ENCODE measurements at regions not wholly inside any gene's neighbourhood (a gene's known extent, or its start where the extent isn't known, plus 50 kb on each side); places are given as distances from the start of the nearest gene placed in this dataset.

DNA sequence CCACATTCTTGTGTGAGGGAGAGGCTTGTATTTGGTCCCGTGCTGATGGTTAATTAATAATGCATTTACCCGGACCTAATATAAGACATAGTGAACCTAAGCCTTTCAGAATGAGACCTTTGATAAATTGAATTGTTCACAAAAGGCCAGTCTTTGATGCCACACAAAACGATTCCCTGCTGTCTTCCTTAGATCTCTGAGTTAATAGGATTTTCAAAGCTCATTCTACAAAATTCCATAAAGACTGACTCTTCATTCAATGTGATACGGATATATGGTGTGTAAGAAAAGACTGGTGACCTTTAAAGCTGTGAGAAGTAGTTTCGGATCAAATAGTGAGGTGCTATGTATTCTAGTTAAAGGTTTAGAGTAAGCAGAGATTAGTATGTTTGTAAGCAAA, 254.3 kb downstream of the PDHA2 start:
- FAIRE-seq: no peak
- DNase-seq (ENCODE audit: low spot score): no peak

DNA sequence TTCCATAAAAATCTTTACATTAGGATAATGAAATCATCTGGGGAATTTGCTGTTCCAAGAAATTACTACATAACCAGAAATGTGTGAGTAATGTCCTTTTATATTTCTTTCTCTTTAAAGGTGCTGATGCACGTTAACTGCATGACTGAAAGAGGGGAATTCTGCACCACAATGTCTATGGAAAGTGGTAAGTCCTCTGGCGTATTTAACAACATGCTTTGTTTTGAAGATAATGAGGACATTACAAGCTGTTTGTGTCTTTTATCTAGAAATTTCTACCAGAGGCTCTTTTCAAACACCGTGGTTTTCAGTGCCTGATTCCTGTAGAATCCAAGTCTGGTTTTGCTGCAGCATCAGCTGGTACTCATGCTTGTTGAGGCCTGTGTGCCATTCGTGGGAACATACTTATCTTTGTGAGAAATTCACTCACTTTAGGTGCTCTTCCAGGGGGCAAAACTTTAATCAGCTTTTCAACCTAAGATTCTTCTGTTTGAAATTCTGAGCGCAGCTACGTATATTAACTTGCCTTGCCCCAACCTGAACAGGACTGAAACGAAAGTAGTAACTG, 257.2 kb downstream of the PDHA2 start:
- FAIRE-seq (peak; percentile 78), DNase-seq (ENCODE audit: low spot score) (peak; percentile 49)

DNA sequence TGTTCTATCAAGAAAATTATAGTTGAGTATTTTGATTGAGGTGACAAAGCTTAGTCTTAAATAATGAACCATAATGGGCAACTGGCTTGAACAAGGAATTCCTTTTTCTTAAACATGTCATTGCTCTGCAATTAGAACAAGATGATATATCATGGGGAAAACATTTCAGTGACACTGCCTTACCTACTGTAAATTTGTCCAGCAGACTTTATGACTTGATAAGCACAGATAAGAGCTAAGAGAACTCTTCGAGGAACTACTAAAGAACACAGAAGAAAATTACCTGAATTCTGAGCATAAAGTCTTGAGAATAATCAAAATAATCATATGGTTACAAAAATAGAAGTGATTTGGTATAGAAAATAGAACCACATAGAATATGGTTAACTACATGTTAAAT, 257.8 kb downstream of the PDHA2 start:
- FAIRE-seq (no peak), DNase-seq (ENCODE audit: low spot score) (no peak)

DNA sequence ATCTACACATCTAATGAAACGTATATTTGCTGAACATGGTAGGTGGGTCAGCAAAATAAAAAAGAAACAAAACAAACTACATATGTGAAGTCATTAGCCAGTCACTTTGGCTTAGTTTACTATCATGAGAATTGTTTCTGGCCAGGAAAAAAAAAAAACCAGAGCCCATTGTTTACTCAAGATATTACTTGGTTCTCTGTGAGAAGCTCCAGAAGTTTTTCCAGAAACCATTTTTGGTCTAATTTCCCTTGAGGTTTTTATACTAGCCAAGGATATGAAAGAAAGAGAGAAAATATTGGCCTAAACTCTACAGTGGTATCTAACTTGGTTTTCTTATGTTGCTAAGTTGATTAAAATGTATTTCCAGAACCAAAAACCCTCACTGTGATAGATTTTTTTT, 259.1 kb downstream of the PDHA2 start:
- FAIRE-seq: no peak
- DNase-seq (ENCODE audit: low spot score): no peak

DNA sequence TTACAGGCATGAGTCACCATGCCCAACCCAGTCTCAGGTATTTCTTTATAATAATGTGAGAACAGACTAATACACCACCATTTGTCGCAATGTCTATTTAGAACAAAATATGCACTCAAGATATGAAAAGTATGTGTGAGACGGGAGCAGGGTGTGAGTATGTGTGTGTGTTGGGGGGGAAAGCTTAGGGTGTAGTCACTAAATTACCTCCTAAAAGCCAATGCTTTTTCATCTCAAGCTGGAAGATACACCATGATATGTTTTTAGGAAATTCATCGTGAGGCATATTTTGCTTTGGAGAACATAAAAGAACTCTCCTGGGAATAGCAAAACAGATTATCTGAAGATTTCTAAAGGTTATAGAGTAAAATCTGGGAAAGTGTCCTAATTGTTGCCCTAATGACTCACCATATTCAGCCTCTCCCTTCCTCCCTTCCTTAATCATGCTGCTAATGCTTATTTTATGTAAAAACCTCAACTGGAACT, 262.7 kb downstream of the PDHA2 start:
- FAIRE-seq: no peak

DNA sequence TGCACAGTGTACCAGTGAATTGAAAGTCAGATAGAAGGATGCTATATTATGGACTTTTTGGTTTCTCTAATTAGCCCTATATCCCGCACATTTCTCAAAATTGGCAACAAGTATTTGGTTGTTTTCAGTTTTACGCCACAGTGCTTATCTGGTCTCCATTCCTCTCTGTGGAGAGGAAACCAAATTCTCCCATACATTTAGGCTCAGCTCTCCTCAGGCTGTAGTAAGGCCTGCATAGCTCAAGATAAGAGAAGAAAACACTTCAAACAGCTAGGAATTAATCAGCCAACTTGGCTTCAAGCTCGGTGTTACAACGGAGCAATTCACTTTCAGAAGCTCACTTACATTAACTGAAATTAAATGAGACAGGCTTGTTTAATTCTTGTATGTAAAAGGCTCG, 263.2 kb downstream of the PDHA2 start:
- no peak for FAIRE-seq
- DNase-seq (ENCODE audit: low spot score): no peak

More for the DNA sequence above, 262.7 kb downstream of the PDHA2 start:
- no peak for DNase-seq (ENCODE audit: low spot score)

DNA sequence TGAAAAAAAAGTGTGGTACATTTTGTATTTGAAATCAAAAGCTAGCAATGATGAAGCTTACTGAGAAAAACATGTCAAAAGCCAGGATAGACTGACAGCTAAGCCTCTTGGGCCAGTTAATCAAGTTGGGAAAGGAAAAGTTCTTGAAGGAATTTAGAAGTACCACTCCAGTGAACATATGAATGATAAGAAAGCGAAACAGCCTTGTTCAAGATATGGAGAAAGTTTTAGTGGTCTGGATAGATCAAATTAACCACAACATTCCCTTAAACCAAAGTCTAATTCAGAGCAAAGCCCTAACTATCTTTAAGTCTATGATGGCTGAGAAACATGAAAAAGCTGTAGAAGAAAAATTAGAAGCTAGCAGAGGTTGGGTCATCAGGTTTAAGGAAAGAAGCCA, 268.3 kb downstream of the PDHA2 start:
- DNase-seq (ENCODE audit: low spot score) (no peak), FAIRE-seq (no peak)

DNA sequence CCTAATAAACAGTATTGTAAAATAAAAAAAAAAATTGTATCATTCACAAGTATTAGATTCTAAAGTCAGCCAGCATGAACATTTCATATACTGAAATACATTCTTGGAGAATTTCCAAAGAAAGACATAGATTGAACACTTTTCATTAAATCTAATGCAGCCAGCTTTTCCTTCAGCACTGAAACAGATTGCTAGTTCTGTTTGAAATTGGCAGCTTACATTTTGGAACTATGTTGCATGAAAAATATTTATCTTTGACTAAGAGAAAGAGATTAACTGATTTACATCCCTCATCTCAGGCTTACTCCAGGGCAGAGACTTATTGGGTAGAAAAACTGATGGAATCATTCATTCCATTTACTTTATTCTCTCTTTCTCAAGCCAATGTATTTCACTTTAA, 272.7 kb downstream of the PDHA2 start:
- no peak for FAIRE-seq
- DNase-seq (ENCODE audit: low spot score): no peak

DNA sequence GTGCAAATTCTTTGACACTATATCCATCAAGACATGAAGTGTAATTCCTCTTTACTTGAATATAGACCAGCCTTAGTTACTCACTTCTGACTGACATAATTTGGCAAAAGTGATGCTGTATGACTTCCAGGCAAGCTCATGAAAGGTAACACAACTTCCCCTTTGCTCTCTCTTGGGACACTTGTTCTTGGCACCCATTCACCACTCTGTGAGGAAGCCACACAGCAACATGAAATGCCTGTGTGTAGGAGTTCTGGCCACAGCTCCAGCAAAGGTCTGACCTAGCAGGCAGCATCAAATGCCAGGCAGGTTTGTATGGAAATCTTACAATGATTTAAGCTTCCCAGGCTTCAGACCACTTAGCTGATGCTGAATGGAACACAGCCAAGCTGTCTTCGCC, 280.3 kb downstream of the PDHA2 start:
- DNase-seq (ENCODE audit: low spot score) (no peak), FAIRE-seq (no peak)

DNA sequence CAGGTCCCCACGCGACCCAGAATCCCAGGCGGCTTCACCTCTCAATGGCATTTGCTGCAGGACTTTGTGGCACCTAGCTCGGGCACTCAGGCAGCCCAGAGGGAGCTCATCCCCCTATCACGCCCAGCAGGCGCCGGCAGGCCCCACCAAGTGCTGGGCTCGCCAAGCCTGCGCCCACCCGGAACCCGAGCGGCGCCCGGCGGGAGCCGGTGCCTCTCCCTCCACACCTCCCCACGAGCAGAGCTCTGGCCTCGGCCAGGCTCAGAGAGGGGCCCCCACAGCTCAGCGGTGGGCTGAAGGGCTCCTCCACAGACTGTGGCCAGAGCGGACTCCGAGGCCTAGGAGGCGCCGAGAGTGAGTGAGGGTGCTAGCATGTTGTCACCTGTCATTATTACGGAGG, 286.3 kb downstream of the PDHA2 start:
- FAIRE-seq (no peak), DNase-seq (ENCODE audit: low spot score) (no peak)

DNA sequence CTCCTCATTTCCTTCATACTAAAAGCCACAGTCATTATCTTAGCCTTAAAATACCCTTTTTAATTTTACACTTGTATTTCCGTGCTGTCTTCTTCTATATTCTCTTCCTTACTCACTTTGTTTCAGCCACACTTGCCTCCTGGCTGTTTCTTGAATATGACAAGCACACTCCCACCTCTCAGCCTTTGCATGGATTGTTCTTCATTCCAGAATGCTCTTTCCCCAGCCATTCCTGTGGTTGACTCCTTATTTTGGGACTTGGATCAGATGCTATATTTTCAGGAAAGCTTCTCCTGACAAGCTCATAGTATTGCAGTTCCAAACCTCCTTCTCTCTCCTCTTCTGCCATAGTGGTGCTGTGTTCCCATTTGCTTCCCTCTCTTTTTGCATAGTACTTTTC, 291.3 kb downstream of the PDHA2 start:
- no peak for FAIRE-seq
- DNase-seq (ENCODE audit: low spot score): no peak

DNA sequence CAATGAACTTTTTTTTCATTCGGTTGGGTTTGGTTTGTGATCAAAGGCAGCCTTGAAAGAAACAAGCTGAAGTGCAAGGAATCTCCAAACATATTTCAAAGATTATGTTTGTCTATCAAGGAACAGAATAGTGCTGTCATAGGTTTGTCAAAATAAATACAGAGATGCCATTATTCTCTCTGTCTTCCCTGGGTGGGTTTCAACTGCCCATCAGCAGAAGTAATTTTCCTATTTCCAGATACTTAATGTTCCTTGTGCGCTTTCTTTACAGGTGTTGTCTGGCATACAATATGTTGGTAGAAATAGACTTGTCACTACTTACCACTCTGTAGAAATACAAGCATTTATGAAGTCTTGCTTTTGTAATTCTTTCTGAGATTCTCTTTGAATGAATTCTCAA, 294.9 kb downstream of the PDHA2 start:
- no peak for DNase-seq (ENCODE audit: low spot score)
- FAIRE-seq: no peak

DNA sequence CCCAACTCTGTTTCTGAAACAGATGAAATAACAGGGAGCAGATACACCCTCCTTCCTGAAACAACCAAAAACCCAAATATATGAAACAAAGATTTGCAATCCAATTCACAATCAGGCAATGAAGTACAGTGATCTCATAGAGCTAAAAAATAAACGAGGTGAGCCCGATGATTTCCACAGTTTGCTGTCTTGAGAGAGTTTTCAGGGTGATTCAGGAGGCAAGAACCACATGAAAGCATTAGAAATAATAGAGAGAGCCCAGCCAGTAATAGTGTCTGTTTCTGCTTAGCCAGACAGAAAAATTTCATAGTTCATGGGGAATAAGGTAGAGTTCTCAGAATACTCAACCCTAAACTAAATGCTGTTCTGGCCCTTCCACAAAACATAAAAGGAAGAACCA, 296.2 kb downstream of the PDHA2 start:
- DNase-seq (ENCODE audit: low spot score): no peak
- FAIRE-seq: no peak

DNA sequence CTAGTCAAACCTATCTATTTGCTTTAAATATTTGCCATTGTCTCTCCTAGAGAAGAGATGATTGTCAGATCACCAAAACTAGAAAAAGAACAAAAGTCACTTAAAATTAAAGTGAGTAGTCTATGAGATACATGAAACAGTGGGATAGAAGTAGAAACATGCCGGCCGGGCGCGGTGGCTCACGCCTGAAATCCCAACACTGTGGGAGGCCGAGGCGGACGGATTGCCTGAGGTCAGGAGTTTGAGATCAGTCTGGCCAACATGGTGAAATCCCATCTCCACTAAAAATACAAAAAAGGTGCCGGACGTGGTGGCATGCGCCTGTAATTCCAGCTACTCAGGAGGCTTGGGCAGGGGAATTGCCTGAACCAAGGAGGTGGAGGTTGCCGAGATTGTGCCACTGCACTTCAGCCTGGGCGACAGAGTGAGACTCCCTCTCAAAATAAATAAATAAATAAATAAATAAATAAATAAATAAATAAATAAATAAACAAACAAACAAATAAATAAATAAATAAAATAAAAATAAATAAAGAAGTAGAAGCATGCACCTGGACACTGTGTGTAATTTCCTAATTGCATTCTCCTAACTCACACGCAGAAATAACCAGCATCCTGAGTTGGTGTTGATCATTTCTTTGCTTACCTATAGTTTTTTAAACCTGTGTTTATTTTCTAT, 299.5 kb downstream of the PDHA2 start:
- no peak for FAIRE-seq
- DNase-seq (ENCODE audit: low spot score): no peak

DNA sequence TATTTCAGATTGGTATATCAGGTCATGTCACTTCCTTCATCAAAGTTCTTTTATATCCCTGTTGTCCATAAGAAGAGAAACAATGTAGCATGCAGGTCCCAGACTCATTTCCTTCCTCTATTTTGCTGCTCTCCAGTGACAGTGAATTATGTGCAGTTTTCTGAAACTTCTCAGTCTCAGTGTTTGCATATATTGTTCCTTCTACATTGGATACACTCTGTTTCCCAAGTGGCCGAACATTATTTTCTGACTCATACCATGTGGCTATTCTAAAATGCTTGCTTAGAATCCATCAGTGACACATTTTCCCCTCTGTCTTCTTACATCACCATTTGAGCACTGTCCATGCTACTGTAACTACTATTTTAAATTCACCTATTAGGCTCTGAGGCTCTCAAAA, 305.7 kb downstream of the PDHA2 start:
- peak; percentile 52 for FAIRE-seq
- peak; percentile 33 for DNase-seq (ENCODE audit: low spot score)

DNA sequence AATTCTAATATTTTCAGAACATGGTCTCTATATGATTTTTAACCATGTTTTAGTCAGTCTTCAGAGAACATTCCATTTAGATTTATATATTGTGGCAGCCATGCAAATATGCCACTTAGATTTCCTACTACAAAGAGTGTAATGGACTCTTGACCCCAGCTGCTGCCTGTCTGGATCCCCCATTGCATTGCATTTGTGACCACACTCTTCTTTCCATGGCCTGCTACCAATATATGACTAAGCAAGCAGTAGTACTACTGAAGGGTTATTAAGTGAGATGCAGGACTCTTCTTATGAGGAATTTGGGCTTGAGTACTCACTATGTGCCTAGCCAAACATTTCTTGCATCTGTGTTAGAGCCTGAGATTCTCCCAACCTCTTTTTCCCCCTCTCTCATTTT, 306.8 kb downstream of the PDHA2 start:
- no peak for FAIRE-seq
- no peak for DNase-seq (ENCODE audit: low spot score)

DNA sequence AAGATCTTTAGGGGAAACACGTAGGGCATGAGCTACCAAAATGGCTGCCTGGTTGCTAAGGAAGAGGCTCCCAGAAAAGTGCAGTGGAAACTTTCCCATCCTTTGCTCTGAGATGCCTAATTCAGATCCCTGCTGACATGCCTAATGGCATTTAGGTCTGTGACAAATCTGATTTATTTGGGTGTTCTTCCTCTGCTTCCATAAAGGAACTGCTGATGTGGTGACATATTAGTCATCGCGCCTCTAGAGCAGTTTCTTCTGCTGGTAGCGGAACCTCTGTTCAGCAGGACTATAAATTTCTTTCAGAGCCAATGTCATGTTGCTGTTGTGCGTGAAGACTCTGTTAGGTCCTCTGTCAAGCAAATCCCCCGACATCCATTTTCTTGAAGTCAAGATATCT, 310.0 kb downstream of the PDHA2 start:
- no peak for FAIRE-seq

DNA sequence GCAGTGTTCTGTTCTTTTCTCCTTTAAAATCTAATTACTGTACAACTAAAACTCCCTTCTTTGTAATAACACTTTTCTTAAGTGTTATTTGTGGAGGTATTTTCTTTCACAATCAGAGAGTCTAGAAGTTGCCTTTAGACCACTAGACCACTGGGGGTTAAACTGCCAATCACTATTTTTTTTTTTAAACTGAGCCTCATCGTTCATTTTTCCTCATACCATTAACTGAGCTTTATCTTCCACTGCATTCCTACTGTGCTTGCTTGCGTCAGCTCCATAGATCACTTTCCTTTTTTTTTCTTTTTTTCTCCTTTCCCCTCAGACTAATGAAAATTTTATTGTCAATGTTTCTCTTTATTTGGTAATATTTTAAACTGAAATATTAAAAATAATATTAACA, 310.6 kb downstream of the PDHA2 start:
- FAIRE-seq (no peak), DNase-seq (ENCODE audit: low spot score) (no peak)

More for the DNA sequence above, 310.0 kb downstream of the PDHA2 start:
- DNase-seq (ENCODE audit: low spot score): no peak

DNA sequence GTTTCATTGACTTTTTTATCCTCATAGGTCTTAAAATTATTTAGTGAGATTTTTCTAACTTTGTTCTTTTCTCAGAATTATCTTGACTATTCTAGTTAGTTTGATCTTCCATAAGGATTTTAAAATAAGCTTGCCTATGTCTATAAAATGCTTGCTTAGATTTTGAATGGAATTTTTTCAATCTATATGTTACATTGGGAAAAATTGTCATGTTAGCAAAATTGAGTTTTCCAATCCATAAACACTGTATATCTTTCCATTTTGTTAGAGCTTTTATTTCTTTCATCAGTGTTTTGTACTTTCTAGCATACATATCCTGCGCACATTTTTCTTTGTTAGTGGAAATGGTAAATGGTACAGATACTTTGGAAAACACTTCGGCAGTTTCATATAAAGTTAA, 312.9 kb downstream of the PDHA2 start:
- FAIRE-seq: no peak
- DNase-seq (ENCODE audit: low spot score): no peak

DNA sequence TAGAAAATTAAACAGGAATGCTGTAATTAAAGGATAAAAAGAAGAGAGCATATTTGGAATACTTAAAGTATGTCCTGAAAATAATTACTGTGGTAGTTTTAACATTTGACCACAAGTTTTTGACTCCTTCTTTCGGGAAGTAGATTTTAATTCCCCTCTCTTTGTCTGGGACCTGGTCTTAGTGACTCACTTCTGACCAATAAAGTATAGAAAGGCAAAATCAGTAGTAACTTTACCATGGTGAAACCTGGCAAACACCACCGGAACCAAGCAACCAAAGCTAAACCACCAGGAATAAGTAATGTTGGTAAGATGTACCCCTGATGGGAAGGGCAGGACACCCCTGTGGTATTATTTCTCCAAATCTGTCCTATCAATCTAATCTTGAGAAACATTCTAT, 314.8 kb downstream of the PDHA2 start:
- FAIRE-seq (no peak), DNase-seq (ENCODE audit: low spot score) (no peak)

DNA sequence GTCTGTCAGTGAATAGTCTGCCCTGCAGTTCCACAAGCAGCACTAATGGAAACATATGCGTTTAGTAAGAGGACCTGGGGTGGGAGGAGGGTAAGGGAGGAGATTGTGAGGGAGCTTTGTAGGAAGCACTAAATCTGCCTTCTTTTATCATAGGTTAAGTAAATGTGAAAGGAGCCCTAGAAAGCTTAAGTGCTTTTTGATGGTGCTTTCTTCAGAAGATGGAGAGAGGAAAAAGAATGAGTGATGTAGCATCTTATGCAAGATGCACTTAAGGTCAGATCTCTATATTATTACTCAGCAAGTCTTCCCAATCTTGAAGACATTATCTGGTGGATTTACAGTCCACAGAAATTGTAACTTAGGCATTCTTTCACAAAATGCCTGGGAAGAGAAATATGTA, 322.7 kb downstream of the PDHA2 start:
- DNase-seq (ENCODE audit: low spot score): no peak
- no peak for FAIRE-seq

DNA sequence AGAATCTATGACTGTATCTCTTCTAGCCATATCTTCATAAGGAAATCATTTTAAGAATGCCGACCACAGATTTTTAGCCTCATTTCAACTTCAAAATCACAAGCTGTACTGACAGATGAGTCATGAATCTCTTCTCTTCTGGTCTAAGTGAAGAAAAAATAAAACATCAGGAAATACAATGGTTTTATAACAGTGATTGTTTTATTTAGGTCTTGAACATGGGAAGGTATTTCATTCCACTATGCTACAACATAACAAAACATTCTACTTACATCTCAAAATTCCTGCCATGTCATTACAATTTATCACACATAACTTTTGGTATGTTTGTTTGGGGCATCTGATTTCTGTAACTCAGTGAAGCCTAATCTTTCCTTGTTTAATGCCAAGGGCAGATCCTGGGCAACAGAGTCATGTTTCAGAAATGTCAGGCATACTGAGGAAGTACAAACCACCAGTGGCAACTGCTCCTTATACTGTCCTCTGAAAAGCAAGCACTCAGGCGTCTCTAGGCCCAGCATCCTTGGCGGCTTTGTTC, 325.0 kb downstream of the PDHA2 start:
- FAIRE-seq: peak; percentile 96
- DNase-seq (ENCODE audit: low spot score): peak; percentile 94

DNA sequence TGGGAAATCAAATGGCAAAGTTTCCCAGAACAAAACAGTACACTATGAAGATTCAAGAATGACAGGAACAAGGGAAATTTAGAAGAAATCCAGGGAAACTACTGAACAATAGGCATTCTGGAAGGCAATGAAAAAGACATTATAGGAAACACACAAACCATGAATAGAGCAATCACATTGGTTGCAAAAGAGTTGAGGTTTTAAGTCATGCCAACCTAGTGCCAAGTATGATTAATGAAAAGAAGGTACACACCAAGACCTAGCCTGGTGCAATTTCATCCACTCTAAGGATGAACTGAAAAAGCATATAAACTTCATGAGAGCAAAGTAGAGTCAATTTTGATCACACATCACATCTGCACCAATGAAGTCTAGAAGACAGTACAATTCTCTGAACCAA, 326.9 kb downstream of the PDHA2 start:
- peak; percentile 30 for FAIRE-seq
- DNase-seq (ENCODE audit: low spot score): peak; percentile 10

Measured in RCC 7860 (cell line).